GM23248 (cell line): ENCODE measurements at regions not wholly inside any gene's neighbourhood (a gene's known extent, or its start where the extent isn't known, plus 50 kb on each side); places are given as distances from the start of the nearest gene placed in this dataset.

Source experiments
- DNase-seq: peaks from one replicate; pipeline ENCODE4 v3.0.0-alpha.2; 2015
- H2AFZ ChIP-seq: fragments of 200-600 bp; sonication (generic); 2 replicates; pipeline ENCODE4 v1.6.1; 2016; ENCODE audit warnings: antibody characterized with exemption
- H3F3A ChIP-seq: fragments of 200-600 bp; sonication (generic); 2 replicates; pipeline ENCODE4 v1.6.1; 2016; ENCODE audit warnings: mild to moderate bottlenecking, antibody characterized with exemption, mixed run types; ENCODE audit not compliant: insufficient read depth
- H3K27ac ChIP-seq: fragments of 200-600 bp; sonication (generic); 2 replicates; pipeline ENCODE4 v1.5.1; 2016; ENCODE audit warnings: mild to moderate bottlenecking
- H3K27me3 ChIP-seq: fragments of 200-600 bp; sonication (generic); replicated peaks from 2 replicates; pipeline ENCODE4 v1.6.1; 2016; ENCODE audit warnings: mild to moderate bottlenecking; ENCODE audit not compliant: insufficient read depth
- H3K36me3 ChIP-seq: fragments of 200-600 bp; sonication (generic); 2 replicates; pipeline ENCODE4 v1.6.1; 2016; ENCODE audit warnings: low read depth, mild to moderate bottlenecking
- H3K4me1 ChIP-seq: fragments of 200-600 bp; sonication (generic); 2 replicates; pipeline ENCODE4 v1.6.1; 2016; ENCODE audit warnings: mild to moderate bottlenecking; ENCODE audit not compliant: insufficient read depth
- H3K4me2 ChIP-seq: fragments of 200-600 bp; sonication (generic); one replicate; pipeline ENCODE4 v1.6.1; 2016; ENCODE audit warnings: mild to moderate bottlenecking; ENCODE audit not compliant: unreplicated experiment
- H3K4me3 ChIP-seq: fragments of 200-600 bp; sonication (generic); 2 replicates; pipeline ENCODE4 v1.5.1; 2016; ENCODE audit warnings: mild to moderate bottlenecking
- H3K79me2 ChIP-seq: fragments of 200-600 bp; sonication (generic); 2 replicates; pipeline ENCODE4 v1.6.1; 2016; ENCODE audit warnings: mild to moderate bottlenecking; ENCODE audit not compliant: insufficient read depth
- H3K9ac ChIP-seq: fragments of 200-600 bp; sonication (generic); 2 replicates; pipeline ENCODE4 v1.6.1; 2016; ENCODE audit warnings: mild to moderate bottlenecking
- H3K9me2 ChIP-seq: fragments of 200-600 bp; sonication (generic); 2 replicates; pipeline ENCODE4 v1.6.1; 2016; ENCODE audit warnings: mixed run types, mild to moderate bottlenecking, moderate library complexity; ENCODE audit not compliant: insufficient read depth
- H3K9me3 ChIP-seq: fragments of 200-600 bp; sonication (generic); one replicate; pipeline ENCODE4 v1.6.1; 2017; ENCODE audit warnings: low read depth
- H4K20me1 ChIP-seq: fragments of 200-600 bp; sonication (generic); 2 replicates; pipeline ENCODE4 v1.6.0; 2016; ENCODE audit not compliant: insufficient read depth
- EZH2 ChIP-seq: fragments of 200-600 bp; sonication (generic); IDR thresholded peaks from 2 replicates; pipeline ENCODE4 v1.6.1; 2018; ENCODE audit warnings: antibody characterized with exemption, mild to moderate bottlenecking; ENCODE audit not compliant: insufficient read depth, poor library complexity, severe bottlenecking
- EZH2phosphoT487 ChIP-seq: fragments of 200-600 bp; sonication (generic); IDR thresholded peaks from 2 replicates; pipeline ENCODE4 v1.6.1; 2018; ENCODE audit warnings: antibody characterized with exemption, moderate library complexity, mild to moderate bottlenecking, low read depth; ENCODE audit not compliant: insufficient read depth
- WGBS, 2 experiments: methylation state at CpG; one replicate each; pipeline ENCODE4 v1.1.6; 2015 to 2017; ENCODE audit warnings: low lambda C conversion rate in 2 of 2, low coverage in 1 of 2; ENCODE audit errors: missing lambda C conversion rate in 2 of 2; 5-methylcytosine and 5-hydroxymethylcytosine counted together
- in situ Hi-C: fragments of 300-500 bp; cut with MboI; formaldehyde crosslinking; loops from 2 replicates; pipeline ENCODE4 v1.15.0; 2020

DNA sequence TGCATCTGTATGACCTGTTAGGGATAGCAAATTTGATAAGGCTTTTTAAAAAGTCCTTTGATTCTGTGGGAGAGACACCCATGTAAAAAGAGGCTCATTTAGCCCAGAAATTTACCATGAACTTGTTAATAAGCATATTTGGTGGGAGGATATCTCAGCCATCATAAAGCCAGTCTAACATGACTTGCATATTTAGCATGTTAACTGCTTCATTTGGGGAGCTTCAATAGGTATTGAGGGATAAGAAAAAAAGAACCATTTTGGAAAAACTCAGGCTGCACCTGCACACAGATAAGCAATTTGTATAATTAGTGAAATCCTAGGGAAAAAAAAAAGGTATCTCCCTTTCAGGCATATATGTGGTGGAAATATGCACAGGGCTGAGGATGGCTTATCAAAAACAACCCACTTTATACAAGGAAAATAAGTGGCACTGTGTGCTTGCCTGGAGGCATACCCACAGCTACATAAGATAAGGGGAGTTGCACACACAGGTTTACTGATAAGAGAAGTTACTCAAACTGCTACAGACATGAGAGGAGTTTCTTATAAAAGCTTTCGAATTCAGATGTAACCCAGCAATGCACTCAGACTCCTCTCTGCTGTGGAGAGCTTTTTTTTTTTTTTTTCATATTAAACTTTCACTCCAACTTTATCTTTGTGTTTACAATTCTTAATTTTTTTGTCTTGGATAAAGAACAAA, 372.9 kb upstream of the RBMY1B start:
- no peaks in the 10 kb centered on the region for H3K4me1 ChIP-seq
- in situ Hi-C loops: no loop called here
- H3K9ac ChIP-seq: no peak overlapping the region
- H3K9me3 ChIP-seq: no peaks in the 10 kb centered on the region
- H3K79me2 ChIP-seq: no peaks in the 10 kb centered on the region
- no peaks in the 10 kb centered on the region for H3K27me3 ChIP-seq
- no peaks in the 10 kb centered on the region for H3K36me3 ChIP-seq
- DNase-seq: no peak
- 0 to 10% methylated on average over 1 of the region's 1 CpG for WGBS, 2 experiments
- no peak overlapping the region for H2AFZ ChIP-seq
- H3F3A ChIP-seq: no peaks in the 10 kb centered on the region
- no peak for TF ChIP-seq EZH2phosphoT487
- no peak for TF ChIP-seq EZH2
- no peak overlapping the region for H3K4me3 ChIP-seq
- no peak overlapping the region for H3K4me2 ChIP-seq
- H4K20me1 ChIP-seq: no peaks in the 10 kb centered on the region
- H3K9me2 ChIP-seq: no peaks in the 10 kb centered on the region
- no peak overlapping the region for H3K27ac ChIP-seq

DNA sequence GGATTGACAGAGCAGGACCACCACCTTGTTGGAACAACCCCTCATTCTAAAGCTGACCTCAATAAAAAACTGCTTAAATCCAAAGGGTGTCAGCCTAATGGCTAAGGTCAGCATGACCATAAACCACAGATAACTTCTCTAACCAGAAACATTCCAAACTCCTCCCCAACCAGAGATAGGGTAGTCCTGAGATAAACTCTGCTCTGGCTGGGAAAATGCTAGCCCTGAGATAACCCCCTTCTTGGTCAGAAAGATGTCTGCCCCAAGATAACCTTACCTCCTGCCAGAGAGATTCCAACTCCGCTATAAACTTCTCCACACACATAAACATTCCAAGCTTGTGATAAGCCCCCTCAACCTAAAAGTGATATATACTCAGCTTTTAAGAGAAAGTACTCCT, 364.8 kb upstream of the RBMY1B start:
- Histone ChIP-seq H3K4me1 (no peaks in the 10 kb centered on the region), H3K36me3 (no peaks in the 10 kb centered on the region), H3K9ac (no peak overlapping the region), H3K4me3 (no peak overlapping the region), H4K20me1 (no peaks in the 10 kb centered on the region), H3K9me2 (no peaks in the 10 kb centered on the region), H3F3A (no peaks in the 10 kb centered on the region), H2AFZ (no peak overlapping the region), H3K9me3 (no peaks in the 10 kb centered on the region), H3K4me2 (no peak overlapping the region), H3K27me3 (no peaks in the 10 kb centered on the region), H3K79me2 (no peaks in the 10 kb centered on the region), H3K27ac (no peak overlapping the region)
- no peak for DNase-seq
- in situ Hi-C loops: no loop called here
- TF ChIP-seq EZH2phosphoT487: no peak
- TF ChIP-seq EZH2: no peak
- 6 to 10% methylated on average over 1 of the region's 1 CpG for WGBS, 2 experiments

DNA sequence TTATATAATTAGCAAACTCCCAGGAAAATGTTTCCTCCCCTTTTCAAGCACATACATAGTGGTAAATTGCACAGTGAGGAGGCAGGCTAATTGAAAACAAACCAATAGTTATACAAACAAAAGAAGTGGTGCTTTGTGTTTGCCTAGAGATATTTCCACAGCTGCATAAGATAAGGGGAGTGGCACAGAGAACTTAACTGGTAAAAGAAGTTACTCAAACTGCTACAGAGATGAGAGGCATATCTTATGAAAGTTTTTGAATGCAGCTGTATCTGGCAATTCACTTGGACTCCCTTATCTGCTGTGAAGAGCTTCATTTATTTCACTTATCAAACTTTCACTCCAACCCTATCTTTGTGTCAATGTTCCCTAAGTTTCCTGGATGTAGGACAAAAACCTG, 361.2 kb upstream of the RBMY1B start:
- DNase-seq: no peak
- no peak for TF ChIP-seq EZH2phosphoT487
- no peak for TF ChIP-seq EZH2
- H3K4me3 ChIP-seq: no peak overlapping the region

DNA sequence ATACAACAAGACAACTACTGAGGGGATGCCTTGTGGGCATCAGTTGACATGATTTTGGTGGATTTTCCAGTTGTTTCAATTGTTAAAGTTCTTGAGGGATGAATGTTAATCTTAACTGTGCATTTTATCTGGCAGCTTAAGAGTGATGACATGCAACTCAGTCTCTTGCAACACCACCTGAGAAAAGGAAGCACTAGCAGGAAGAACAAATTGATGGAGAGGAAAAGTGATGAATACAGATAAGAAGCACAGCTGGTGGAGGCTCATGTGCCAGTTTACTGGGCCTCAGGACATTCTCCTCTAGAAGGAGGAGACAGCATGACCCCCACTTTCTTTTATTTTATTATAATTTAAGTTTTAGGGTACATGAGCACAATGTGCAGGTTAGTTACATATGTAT, 341.3 kb upstream of the RBMY1B start:
- in situ Hi-C loops: no loop called here

More for the DNA sequence above, 361.2 kb upstream of the RBMY1B start:
- Histone ChIP-seq H3K79me2 (no peaks in the 10 kb centered on the region), H3F3A (no peaks in the 10 kb centered on the region), H3K4me1 (no peaks in the 10 kb centered on the region), H4K20me1 (no peaks in the 10 kb centered on the region), H3K9me3 (no peaks in the 10 kb centered on the region), H3K9ac (no peak overlapping the region), H3K36me3 (no peaks in the 10 kb centered on the region), H3K4me2 (no peak overlapping the region), H3K27me3 (no peaks in the 10 kb centered on the region), H3K9me2 (no peaks in the 10 kb centered on the region), H3K27ac (no peak overlapping the region), H2AFZ (no peak overlapping the region)
- in situ Hi-C loops: no loop called here

More for the DNA sequence above, 341.3 kb upstream of the RBMY1B start:
- Histone ChIP-seq H3K9me3 (no peaks in the 10 kb centered on the region), H3F3A (no peaks in the 10 kb centered on the region), H3K9ac (no peak overlapping the region), H3K79me2 (no peaks in the 10 kb centered on the region), H4K20me1 (no peaks in the 10 kb centered on the region), H3K27ac (no peak overlapping the region), H3K9me2 (no peaks in the 10 kb centered on the region), H3K27me3 (no peaks in the 10 kb centered on the region), H3K4me1 (no peaks in the 10 kb centered on the region), H2AFZ (no peak overlapping the region), H3K36me3 (no peaks in the 10 kb centered on the region), H3K4me2 (no peak overlapping the region), H3K4me3 (no peak overlapping the region)
- no peak for TF ChIP-seq EZH2
- TF ChIP-seq EZH2phosphoT487: no peak
- no peak for DNase-seq
